ENCODE measurements at regions not wholly inside any gene's neighbourhood (a gene's known extent, or its start where the extent isn't known, plus 50 kb on each side); places are given as distances from the start of the nearest gene placed in this dataset.

DNA sequence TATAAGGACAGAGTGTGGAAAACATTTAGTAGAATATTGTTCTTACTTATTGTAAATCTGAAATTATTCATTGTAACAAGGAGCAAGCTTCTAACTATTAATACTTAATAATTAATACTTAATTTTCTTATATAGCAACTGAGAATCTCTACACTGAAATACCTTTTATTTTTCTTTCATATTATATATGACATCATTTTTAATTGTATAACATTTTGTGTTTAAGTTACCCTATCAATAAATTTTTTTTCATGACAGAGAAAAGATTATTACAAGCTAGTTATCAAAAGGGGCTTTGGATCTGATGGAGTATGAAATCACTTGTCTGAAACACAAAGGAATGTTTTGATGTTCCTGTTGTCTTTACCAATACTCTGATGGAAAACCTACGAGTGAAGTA, 72.2 kb upstream of the CNKSR3 start:
- Histone ChIP-seq H2AFZ (ENCODE audit: low read depth, low read length) (no peak overlapping the region), H4K20me1 (replicated peaks; ENCODE audit: control insufficient read depth, extremely low read depth, insufficient read depth, low read length) (no peaks in the 10 kb centered on the region), H3K4me3 (replicated peaks in 1 of 3; ENCODE audit: insufficient read depth in 1 of 3, low read depth in 1 of 3, low read length in 3 of 3) (no peak overlapping the region), H3K36me3 (ENCODE audit: control insufficient read depth in 2 of 2, extremely low read depth in 1 of 2, insufficient read depth in 2 of 2, low read length in 2 of 2) (no peaks in the 10 kb centered on the region), H3K9me1 (replicated peaks; ENCODE audit: control insufficient read depth, extremely low read depth, insufficient read depth, low read length) (no peaks in the 10 kb centered on the region), H3K4me1 (ENCODE audit: control insufficient read depth, extremely low read depth, insufficient read depth, low read length) (no peaks in the 10 kb centered on the region), H3K27ac (ENCODE audit: insufficient read depth, low read depth, low read length) (no peak overlapping the region), H3K27me3 (ENCODE audit: control insufficient read depth in 2 of 2, insufficient read depth in 2 of 2, low read length in 2 of 2) (no peaks in the 10 kb centered on the region), H3K9me3 (replicated peaks; ENCODE audit: control insufficient read depth, insufficient read depth, low read length) (no peaks in the 10 kb centered on the region), H3K9ac (replicated peaks; ENCODE audit: extremely low read depth, insufficient read depth, low read length) (no peak overlapping the region), H3K79me2 (ENCODE audit: control insufficient read depth, insufficient read depth, low read length) (no peaks in the 10 kb centered on the region), H3K4me2 (ENCODE audit: insufficient read depth, low read length) (no peak overlapping the region)
- intact Hi-C loops (cut with micrococcal nuclease) (no loop called here), dilution Hi-C loops (cut with MboI; ENCODE audit: extremely low pct_ligation_motif_present, low sequenced_read_pairs) (no loop called here)
- CTCF ChIA-PET: no interaction called here
- POLR2A ChIA-PET: no interaction called here
- no TSS peak for BruUV-seq (replicated peaks)
- no peak for FAIRE-seq
- no peak for DNase-seq (ENCODE audit: low read depth, low spot score)
- TF ChIP-seq POLR2AphosphoS5 (IDR thresholded peaks at IDR 0.05; ENCODE audit: insufficient read depth, low read depth, low read length) (no peak), POLR2A (IDR thresholded peaks at IDR 0.05; ENCODE audit: low read depth, low read length) (no peak), CTCF (IDR thresholded peaks at IDR 0.05; ENCODE audit: extremely low read depth in 1 of 2, insufficient read depth in 1 of 2, low read depth in 1 of 2, low read length in 2 of 2) (no peak)
- TF ChIP-seq, protein P1, sequence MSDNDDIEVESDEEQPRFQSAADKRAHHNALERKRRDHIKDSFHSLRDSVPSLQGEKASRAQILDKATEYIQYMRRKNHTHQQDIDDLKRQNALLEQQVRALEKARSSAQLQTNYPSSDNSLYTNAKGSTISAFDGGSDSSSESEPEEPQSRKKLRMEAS (IDR thresholded peaks at IDR 0.05; ENCODE audit: insufficient read depth, insufficient read length): no peak

DNA sequence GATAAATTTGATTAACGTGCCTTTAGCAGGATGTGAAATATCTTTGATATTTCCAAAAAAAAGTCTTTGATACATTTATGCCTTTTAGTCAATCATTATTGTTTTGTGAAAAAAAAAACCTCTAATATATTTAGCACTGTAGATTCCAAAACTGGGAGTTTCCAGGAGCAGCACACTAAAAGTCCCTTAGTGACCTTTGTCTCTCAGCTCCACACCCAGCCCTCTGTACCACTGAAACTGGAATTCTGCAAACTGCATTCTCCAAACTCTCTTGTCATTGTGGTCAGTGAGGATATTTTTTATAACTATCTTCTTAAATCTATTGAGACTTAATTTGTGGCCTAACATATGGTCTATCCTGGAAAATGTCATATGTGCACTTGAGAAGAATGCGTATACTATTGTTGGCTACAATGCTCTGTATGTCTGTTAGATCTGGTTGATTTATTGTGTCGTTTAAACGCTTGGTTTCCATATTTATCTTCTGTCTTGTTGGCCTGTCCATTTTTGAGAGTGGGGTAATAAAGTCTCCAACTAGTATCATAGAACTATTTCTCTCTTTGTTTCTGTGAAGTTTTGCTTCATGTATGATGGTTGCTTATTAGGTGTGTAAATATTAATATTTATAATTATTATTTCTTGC, 73.2 kb upstream of the CNKSR3 start:
- no peaks in the 10 kb centered on the region for H3K9me1 ChIP-seq (replicated peaks; ENCODE audit: control insufficient read depth, extremely low read depth, insufficient read depth, low read length)
- no peak overlapping the region for H2AFZ ChIP-seq (ENCODE audit: low read depth, low read length)
- intact Hi-C loops (cut with micrococcal nuclease): no loop called here
- H3K9ac ChIP-seq (replicated peaks; ENCODE audit: extremely low read depth, insufficient read depth, low read length): no peak overlapping the region
- no peak for TF ChIP-seq EZH2 (IDR thresholded peaks at IDR 0.05; ENCODE audit: borderline replicate concordance, low read depth, low read length, severe bottlenecking)
- no peak for TF ChIP-seq FOS (IDR thresholded peaks at IDR 0.05; ENCODE audit: borderline replicate concordance, insufficient read depth, low read length)
- TF ChIP-seq GATA2 (IDR thresholded peaks at IDR 0.05; ENCODE audit: insufficient read depth, insufficient read length, low read depth, low read length): no peak
- TF ChIP-seq POLR2AphosphoS5 (IDR thresholded peaks at IDR 0.05; ENCODE audit: insufficient read depth, low read depth, low read length): no peak
- TF ChIP-seq MYC (IDR thresholded peaks at IDR 0.05; ENCODE audit: low read depth, low read length): no peak
- TF ChIP-seq JUN (IDR thresholded peaks at IDR 0.05; ENCODE audit: borderline replicate concordance, insufficient read depth, insufficient read length, low read depth): no peak
- no peak for TF ChIP-seq CTCF (IDR thresholded peaks at IDR 0.05; ENCODE audit: extremely low read depth in 1 of 2, insufficient read depth in 1 of 2, low read depth in 1 of 2, low read length in 2 of 2)
- no peak for TF ChIP-seq POLR2A (IDR thresholded peaks at IDR 0.05; ENCODE audit: low read depth, low read length)
- TF ChIP-seq, protein P1 (IDR thresholded peaks at IDR 0.05; ENCODE audit: insufficient read depth, insufficient read length): no peak
- H3K27me3 ChIP-seq (ENCODE audit: control insufficient read depth in 2 of 2, insufficient read depth in 2 of 2, low read length in 2 of 2): no peaks in the 10 kb centered on the region
- no peaks in the 10 kb centered on the region for H4K20me1 ChIP-seq (replicated peaks; ENCODE audit: control insufficient read depth, extremely low read depth, insufficient read depth, low read length)
- H3K27ac ChIP-seq (ENCODE audit: insufficient read depth, low read depth, low read length): no peak overlapping the region
- H3K79me2 ChIP-seq (ENCODE audit: control insufficient read depth, insufficient read depth, low read length): no peaks in the 10 kb centered on the region
- no TSS peak for BruUV-seq (replicated peaks)
- no peak overlapping the region for H3K4me3 ChIP-seq (replicated peaks in 1 of 3; ENCODE audit: insufficient read depth in 1 of 3, low read depth in 1 of 3, low read length in 3 of 3)
- dilution Hi-C loops (cut with MboI; ENCODE audit: extremely low pct_ligation_motif_present, low sequenced_read_pairs): no loop called here
- no peak for DNase-seq (ENCODE audit: low read depth, low spot score)
- H3K36me3 ChIP-seq (ENCODE audit: control insufficient read depth in 2 of 2, extremely low read depth in 1 of 2, insufficient read depth in 2 of 2, low read length in 2 of 2): no peaks in the 10 kb centered on the region
- no peak overlapping the region for H3K4me2 ChIP-seq (ENCODE audit: insufficient read depth, low read length)
- H3K4me1 ChIP-seq (ENCODE audit: control insufficient read depth, extremely low read depth, insufficient read depth, low read length): no peaks in the 10 kb centered on the region
- H3K9me3 ChIP-seq (replicated peaks; ENCODE audit: control insufficient read depth, insufficient read depth, low read length): no peaks in the 10 kb centered on the region
- CTCF ChIA-PET: no interaction called here
- FAIRE-seq: no peak
- POLR2A ChIA-PET: no interaction called here

Data from endothelial cell of umbilical vein (primary cell).